NB4 (cell line): ENCODE measurements at regions not wholly inside any gene's neighbourhood (a gene's known extent, or its start where the extent isn't known, plus 50 kb on each side); places are given as distances from the start of the nearest gene placed in this dataset.

ENCODE experiments used
- DNase-seq: peaks from one replicate; pipeline ENCODE4 v3.0.0; 2010; ENCODE audit warnings: low read depth
- H3K4me3 ChIP-seq: one replicate; pipeline ENCODE4 v1.5.1; 2011; ENCODE audit warnings: mild to moderate bottlenecking, low read depth, low read length, moderate library complexity
- CTCF ChIP-seq: IDR thresholded peaks from one replicate; pipeline ENCODE4 v1.5.1; 2012; ENCODE audit warnings: low read depth, low read length
- MAX ChIP-seq: IDR thresholded peaks from 2 replicates; pipeline ENCODE4 v1.6.1; 2011; ENCODE audit warnings: low read depth, low read length
- MYC ChIP-seq: IDR thresholded peaks from 2 replicates; pipeline ENCODE4 v1.6.1; 2011; ENCODE audit warnings: low read depth, low read length
- POLR2A ChIP-seq: IDR thresholded peaks from 2 replicates; pipeline ENCODE4 v1.6.1; 2011; ENCODE audit warnings: mild to moderate bottlenecking; ENCODE audit not compliant: insufficient read length; ENCODE audit errors: extremely low read depth

- no peak for TF ChIP-seq POLR2A
- TF ChIP-seq MYC: no peak
- no peak for TF ChIP-seq MAX
- no peak for TF ChIP-seq CTCF
- H3K4me3 ChIP-seq: no peak overlapping the region
- no peak for DNase-seq
These were observed 445.3 kb upstream of the ROBO1 start for GRCh38 chr3:80213086-80213485.

DNA sequence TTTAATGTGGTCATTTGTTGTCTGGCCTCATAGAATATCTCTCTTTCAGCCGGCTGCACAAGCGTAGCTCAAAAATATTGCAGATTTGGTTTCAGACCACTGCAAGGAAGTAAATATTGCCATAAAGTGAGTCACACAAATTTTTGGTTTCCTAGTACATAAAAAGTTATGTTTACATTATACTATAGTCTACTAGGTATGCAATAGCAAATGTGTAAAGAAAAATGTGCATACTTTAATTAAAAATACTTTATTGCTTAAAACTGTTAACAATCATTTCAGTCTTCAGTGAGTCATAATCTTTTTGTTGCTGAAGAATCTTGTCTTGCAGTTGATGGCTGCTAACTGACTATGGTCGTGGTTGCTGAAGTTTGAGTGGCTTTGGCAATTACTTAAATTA is 425.1 kb upstream of the ROBO1 start:
- H3K4me3 ChIP-seq: no peak overlapping the region
- DNase-seq: no peak
- TF ChIP-seq CTCF: no peak
- TF ChIP-seq POLR2A: no peak
- TF ChIP-seq MAX: no peak
- no peak for TF ChIP-seq MYC

DNA sequence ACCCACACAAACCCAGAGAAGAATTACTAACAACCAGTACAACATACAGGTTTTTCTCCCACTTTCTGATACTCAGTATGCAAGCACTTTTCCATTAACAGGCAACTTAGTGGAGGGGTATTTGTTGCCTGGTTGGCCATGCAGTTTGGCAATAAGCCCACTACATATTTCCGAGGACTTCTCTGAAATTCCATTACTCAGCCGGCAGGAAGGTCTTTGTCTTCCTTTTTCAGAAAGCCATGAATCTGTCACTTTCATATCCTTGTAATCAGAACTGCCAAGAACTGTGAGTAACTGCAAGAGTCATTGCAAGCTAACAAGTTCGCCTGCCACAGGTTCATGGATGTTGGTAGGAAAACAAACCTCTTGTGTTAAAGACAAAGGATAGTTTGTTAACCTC is 422.3 kb upstream of the ROBO1 start:
- no peak for TF ChIP-seq MAX
- TF ChIP-seq MYC: no peak
- TF ChIP-seq POLR2A: no peak
- TF ChIP-seq CTCF: no peak
- no peak for DNase-seq

DNA sequence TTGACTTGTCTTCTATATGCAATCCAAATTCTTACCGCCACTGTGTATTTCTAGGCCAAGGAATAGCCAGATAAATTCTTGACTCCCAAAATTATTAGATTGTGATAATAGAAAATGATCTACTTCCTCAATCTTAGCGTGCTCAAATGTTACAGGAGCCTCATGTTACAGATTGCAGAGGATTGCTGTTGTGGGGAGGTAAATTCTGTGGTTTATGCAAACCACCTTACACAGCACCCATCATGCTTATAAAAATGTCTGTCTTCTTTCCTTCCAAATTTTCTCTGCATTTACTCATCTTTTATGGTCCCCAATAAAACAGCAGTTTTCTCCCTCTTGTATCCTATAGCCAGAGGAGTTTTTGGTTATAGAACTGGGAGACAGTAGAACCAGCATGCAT is 420.2 kb upstream of the ROBO1 start:
- TF ChIP-seq MAX (no peak), CTCF (no peak), POLR2A (no peak), MYC (no peak)
- H3K4me3 ChIP-seq: no peak overlapping the region
- DNase-seq: no peak

More for the DNA sequence above, 422.3 kb upstream of the ROBO1 start:
- no peak overlapping the region for H3K4me3 ChIP-seq

DNA sequence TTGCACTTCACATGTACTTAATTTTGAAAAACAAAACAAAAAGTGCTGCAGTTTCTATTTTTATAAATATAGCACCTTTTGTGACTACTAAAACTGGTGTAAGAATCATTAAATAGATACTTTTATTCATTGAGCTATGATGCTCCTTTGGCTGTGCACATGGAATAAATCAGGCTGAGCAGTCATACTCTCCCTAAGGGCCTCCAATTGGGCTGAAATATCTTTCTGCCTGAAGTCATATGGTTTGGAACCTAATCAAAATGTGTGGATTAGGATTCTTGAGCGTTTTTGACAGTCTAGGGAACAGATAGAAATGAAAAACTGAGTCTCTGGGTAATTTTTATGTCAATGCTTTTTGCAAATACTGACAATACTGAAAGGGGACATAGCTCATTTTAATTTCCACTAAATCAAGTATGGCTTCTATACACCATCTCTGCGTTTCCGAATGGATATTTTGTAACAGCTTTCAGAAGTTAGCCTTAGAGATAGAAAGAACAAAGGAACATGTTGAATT is 392.2 kb upstream of the ROBO1 start:
- H3K4me3 ChIP-seq: no peak overlapping the region
- no peak for DNase-seq
- TF ChIP-seq MAX (no peak), POLR2A (no peak), MYC (no peak), CTCF (no peak)

GRCh38 chr3:80158332-80158731 is 390.5 kb upstream of the ROBO1 start:
- no peak for TF ChIP-seq MYC
- TF ChIP-seq POLR2A: no peak
- TF ChIP-seq CTCF: no peak
- TF ChIP-seq MAX: no peak
- DNase-seq: no peak
- no peak overlapping the region for H3K4me3 ChIP-seq
